ENCODE measurements at regions not wholly inside any gene's neighbourhood (a gene's known extent, or its start where the extent isn't known, plus 50 kb on each side); places are given as distances from the start of the nearest gene placed in this dataset.

DNA sequence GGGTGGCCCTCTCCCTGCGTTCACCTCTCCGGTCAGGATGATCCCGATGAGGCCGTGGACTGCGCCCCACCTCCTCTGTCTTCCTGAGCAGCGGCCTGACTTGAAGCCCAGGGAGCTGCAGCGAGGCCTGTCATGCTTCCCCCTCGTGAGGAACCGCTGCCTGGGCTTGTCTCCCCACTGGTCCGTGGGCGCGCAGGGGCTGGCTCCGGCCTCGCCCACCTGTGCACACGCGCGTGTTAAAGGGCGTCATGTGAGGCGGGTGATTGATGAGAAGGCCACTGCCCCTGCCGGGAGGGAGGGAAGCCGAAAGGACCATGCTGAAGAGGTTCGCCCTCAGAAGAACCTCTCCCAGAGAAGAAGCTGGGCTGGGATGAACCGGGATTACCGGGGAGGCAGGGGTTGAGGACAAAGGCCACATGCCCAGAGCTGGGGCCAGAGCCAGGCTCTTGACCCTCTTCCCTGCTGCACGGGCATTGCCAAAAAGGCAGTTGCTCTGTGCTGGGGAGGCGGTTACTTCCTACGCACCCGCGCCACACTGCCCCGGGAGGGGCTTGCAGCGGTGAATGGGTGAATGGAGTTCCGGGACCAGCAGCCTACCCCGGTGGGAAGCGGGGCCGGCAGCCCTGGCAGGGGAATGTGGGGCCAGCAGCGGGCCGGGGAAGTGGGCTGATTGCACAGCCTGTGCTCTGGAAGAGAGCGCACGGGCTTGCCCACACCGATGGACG is 85.9 kb upstream of the GSE1 start:
- TF ChIP-seq EZH2 (IDR thresholded peaks at IDR 0.05): no peak
- no peak for TF ChIP-seq POLR2AphosphoS5 (IDR thresholded peaks at IDR 0.05; ENCODE audit: borderline replicate concordance, low read depth, low read length)
- no peak for TF ChIP-seq FOXP2 (optimal IDR thresholded peaks at IDR 0.05; ENCODE audit: control extremely low read depth, extremely low read length, insufficient read depth)
